ENCODE measurements at regions not wholly inside any gene's neighbourhood (a gene's known extent, or its start where the extent isn't known, plus 50 kb on each side); places are given as distances from the start of the nearest gene placed in this dataset.

DNA sequence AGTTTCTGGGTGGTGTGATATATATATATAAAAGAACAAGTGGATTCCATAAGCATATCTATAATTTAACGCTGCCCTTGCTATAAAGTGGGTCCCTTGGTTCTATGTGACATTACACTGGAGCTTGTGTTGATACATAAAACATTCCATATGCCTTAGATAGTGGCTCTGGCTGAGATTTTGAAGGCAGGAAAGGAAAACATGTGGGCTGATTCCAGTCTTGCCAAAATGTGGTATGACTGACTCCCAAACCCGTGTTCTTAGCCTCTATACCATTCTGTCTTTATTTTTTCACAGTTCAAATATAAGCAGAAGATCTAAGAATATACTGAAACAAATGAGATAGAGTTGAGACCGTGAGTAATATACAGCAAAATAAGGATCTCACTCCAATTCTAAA lies 522.8 kb upstream of the LRRC4C start:
- DNase-seq: no peak

DNA sequence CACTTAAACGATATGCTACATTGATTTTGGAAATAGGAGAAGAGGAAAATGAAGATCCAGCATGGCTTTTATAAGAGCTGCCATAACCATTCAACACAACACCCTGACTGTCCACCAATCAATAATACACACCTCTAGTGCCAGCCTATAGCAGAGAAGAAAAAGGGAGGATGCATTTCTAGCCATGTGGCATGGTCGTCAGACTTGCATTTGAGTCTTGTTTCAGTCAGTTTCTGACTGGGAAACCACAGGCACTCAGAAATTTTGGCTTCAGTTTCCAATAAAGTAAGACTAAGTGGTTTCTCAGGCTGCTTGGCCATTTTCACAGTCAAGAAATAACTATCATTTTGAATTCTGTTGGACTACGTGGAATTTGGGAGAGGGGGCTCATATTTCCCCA lies 523.5 kb upstream of the LRRC4C start:
- no peak for DNase-seq

- DNase-seq: no peak
These were observed 524.0 kb upstream of the LRRC4C start for GRCh38 chr11:41983475-41983874.

DNA sequence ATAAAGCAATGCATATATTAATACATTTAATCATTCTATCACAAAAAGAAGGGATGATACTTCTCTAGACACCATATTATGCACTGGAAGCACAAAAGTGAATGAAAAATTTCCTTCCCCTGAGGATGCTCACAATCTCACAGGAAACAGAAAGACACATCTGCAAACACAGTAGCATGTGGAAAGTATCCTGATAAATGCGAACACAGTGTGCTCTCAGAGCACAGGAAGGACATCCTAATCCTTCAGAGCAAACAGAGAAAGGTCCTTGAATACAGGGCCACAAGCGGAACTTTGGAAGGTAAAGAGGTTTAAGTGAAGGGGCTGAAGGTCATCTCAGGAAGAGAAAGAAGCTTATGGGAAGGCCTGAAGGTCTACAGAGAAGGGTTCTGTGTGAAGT lies 524.6 kb upstream of the LRRC4C start:
- DNase-seq: no peak

DNA sequence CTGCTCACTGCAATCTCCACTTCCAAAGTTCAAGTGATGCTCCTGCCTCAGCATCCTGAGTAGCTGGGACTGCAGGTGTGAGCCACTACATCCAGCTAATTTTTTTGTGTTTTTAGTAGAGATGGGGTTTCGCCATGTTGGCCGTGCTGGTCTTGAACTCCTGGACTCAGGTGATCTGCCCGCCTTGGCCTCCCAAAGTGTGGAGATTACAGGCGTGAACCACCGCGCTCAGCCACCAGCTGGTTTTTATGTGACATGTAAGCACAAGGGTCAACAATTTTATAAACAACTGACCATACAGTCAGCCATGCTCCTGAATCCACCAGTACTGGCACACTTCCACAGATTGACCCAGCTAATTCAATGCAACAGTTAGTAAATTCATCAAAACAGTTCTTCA lies 526.3 kb upstream of the LRRC4C start:
- no peak for DNase-seq

DNA sequence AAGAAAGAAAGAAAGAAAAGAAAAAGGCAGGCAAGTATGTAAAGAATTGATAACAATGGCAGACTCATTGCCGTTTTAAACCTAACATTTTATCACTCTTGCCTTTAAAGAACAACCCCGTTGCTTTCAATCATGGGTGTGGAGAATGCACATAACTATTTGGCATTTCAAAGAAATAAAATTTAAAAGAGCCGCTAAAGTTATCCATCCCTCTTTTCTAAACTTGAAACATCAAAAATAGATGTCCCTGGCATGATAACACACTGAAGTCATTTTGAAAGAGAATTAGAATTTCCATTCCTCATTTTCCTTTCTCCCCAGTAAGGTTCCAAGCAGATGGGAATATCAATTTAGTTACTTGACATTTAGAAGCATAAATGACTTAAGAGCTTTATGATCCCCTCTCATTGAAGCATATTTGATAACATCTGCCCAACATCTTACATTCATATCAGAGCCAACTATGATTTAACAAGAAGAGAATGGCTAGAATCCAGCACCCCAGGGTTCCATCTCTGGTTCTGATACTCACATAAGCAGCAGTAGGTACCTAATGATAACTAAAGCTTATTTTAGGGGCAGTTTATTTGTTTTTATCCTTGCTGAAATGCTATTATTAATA lies 529.6 kb upstream of the LRRC4C start:
- peak; percentile 22 for DNase-seq

GRCh38 chr11:41989823-41990380 lies 530.5 kb upstream of the LRRC4C start:
- no peak for DNase-seq

GRCh38 chr11:41996533-41996932 lies 537.1 kb upstream of the LRRC4C start:
- DNase-seq: peak; percentile 43

- DNase-seq: no peak
These were observed 538.5 kb upstream of the LRRC4C start for GRCh38 chr11:41997844-41998401.

DNA sequence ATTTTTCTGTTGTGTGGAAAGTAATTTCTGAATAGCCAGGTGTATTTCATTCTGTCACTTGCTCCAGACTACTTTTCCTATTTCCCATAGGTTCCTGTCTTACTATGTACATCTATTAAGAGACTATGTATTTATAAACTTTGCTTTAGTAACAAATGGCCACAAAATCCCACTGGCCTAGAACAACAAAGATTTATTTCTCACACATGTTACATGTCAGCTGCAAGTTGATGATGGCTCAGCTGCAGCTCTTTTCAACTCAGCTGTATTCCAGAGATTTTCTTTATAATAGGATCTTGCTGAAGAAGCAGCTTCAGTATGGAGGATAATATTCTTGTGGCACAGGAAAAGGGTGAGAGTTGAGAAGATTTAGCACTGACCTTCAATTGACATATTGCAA lies 539.6 kb upstream of the LRRC4C start:
- DNase-seq: no peak

- peak; percentile 26 for DNase-seq
These were observed 544.3 kb upstream of the LRRC4C start for GRCh38 chr11:42003801-42004200.

GRCh38 chr11:42006766-42007165 lies 547.3 kb upstream of the LRRC4C start:
- DNase-seq: no peak

- peak; percentile 52 for DNase-seq
These were observed 552.8 kb upstream of the LRRC4C start for GRCh38 chr11:42012271-42012670.

DNA sequence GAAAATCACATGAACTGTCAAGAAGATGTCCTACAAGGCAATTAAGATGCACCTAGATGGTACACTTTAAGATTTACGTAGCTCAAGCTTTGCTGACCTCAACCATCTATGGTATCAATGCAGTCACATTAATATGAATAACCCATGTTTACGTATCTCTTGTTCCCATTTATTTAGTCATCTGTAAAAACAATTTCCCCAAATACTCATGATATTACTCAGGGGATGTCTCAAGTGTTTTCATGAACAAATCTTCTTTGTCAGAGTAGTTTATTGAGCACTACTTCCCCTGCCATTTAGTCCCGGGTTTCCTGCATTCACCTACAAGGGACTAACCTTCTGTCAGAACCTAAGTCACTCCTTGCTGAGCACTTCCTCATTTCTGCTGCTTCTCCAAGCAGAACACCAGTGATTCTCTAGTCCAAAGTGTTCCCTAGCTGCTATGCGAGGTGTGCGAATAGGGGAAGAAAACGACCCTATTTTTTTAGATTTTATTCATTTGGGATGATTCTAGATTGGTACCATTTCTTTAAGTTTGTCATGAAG lies 554.3 kb upstream of the LRRC4C start:
- DNase-seq: peak; percentile 67

DNA sequence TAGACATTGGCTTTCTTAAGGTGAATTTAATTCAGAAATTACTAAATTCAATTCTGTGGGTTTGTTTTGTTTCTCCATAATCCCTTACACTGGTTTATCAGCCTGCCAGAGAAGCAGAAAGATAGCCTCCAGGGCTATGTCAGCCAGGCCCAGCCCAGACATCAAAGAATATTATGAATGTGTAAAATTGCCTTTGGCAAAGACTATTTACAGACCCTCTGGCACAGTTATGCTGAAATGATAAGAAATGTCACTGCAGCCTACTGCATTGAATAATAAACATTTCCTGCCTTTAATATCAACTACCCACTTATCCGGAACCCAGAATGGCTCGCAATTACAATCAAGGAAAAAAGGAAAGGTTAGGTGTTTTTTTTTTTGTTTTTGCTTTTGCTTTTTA lies 562.5 kb upstream of the LRRC4C start:
- no peak for DNase-seq

DNA sequence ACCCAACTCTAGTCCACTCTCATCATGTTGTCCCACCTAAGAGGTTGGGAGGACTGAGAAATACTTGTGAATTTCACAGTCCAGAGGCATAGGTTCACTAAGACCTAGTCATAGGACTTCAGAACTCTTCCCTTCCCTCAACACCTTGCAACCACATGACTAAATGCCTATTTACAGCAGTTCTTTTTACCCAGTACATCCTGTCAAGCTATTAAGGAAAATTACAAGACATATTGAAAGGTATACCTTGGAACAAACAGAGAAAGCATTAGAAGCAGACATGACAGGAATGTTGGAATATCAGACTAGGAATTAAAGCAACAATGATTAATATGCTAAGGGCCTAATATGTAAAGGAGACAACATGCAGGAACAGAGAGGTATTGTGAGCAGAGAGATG lies 563.8 kb upstream of the LRRC4C start:
- no peak for DNase-seq

- DNase-seq: peak; percentile 46
These were observed 565.8 kb upstream of the LRRC4C start for GRCh38 chr11:42025121-42025803.

DNA sequence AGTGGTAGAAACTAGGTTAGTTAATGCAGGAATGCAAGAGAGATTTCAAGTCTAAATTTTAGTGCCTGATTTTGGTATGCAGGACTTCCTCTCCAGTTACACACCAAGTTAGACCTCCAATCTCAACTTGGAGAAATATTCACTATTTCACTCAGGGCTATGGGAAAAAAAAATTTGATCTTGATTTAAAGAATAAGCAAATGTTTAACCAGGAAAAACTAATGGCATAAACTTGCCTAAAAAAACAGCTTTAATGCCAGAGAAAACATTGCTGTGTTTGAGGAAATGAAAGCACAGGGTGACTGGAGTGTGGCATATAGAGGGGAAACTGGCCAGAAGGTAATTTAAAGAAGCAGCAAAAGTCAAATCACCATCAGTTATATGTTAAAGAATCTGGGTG lies 575.4 kb upstream of the LRRC4C start:
- peak; percentile 47 for DNase-seq

- no peak for DNase-seq
These were observed 576.7 kb upstream of the LRRC4C start for GRCh38 chr11:42036201-42036600.

DNA sequence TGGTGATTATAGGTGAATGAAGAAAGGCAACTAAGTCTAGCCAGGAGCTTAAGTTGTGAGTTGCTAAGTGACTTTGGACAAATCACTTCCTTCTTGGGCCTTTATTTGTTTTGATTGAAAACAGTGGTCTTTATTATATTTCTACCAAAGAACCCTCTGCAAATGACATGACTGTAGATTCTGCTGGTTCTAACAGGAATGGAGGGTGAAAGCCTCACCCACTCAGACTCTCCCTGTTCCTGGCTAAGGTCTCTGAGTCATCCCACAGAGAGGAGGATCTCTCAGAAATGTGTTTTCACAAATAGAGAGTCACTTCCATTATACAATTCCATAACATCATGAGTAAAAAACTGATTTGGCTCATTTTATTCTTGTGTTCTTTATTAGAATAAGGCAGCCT lies 583.9 kb upstream of the LRRC4C start:
- peak; percentile 51 for DNase-seq

- no peak for DNase-seq
These were observed 588.4 kb upstream of the LRRC4C start for GRCh38 chr11:42047637-42048555.

- no peak for DNase-seq
These were observed 589.7 kb upstream of the LRRC4C start for GRCh38 chr11:42049186-42049585.

- DNase-seq: no peak
These were observed 590.2 kb upstream of the LRRC4C start for GRCh38 chr11:42049650-42050049.

All from fibroblast of skin of scalp (primary cell).